Testis (tissue), 2 donors: ENCODE measurements at regions not wholly inside any gene's neighbourhood (a gene's known extent, or its start where the extent isn't known, plus 50 kb on each side); places are given as distances from the start of the nearest gene placed in this dataset.

Source experiments
- DNase-seq: peaks from one replicate; pipeline ENCODE4 v3.0.0-alpha.2; 2019
- H3K27ac ChIP-seq, 2 donors: fragments of 200-600 bp; sonication (generic); one replicate each; pipeline ENCODE4 v1.5.1; 2019
- H3K27me3 ChIP-seq: fragments of 200-600 bp; sonication (generic); one replicate; pipeline ENCODE4 v1.5.1; 2019
- H3K36me3 ChIP-seq: fragments of 200-600 bp; sonication (generic); one replicate; pipeline ENCODE4 v1.5.1; 2017; ENCODE audit warnings: low read depth; ENCODE audit errors: missing control alignments
- H3K4me1 ChIP-seq: fragments of 200-600 bp; sonication (generic); one replicate; pipeline ENCODE4 v1.5.1; 2019
- H3K4me3 ChIP-seq, 2 donors: fragments of 200-600 bp; sonication (generic); one replicate each; pipeline ENCODE4 v1.5.1; 2017 to 2019
- H3K9me3 ChIP-seq: fragments of 200-600 bp; sonication (generic); one replicate; pipeline ENCODE4 v1.5.1; 2017
- CTCF ChIP-seq, 3 experiments: fragments of 450-650 bp in 2 of 3; fragments of 200-600 bp in 1 of 3; sonication (generic) in 1 of 3; IDR thresholded peaks; one replicate each; pipeline ENCODE4 v1.5.1; 2016 to 2019; ENCODE audit warnings: antibody characterized with exemption in 3 of 3, mild to moderate bottlenecking in 2 of 3, moderate library complexity in 1 of 3
- POLR2A ChIP-seq: fragments of 450-650 bp; IDR thresholded peaks from one replicate; pipeline ENCODE4 v1.6.1; 2017; ENCODE audit warnings: antibody characterized with exemption, mild to moderate bottlenecking, moderate library complexity
- WGBS, 2 donors: methylation state at CpG; one replicate each; pipeline ENCODE4 v1.1.5; 2018; 5-methylcytosine and 5-hydroxymethylcytosine counted together
- intact Hi-C: fragments of 100-400 bp; cut with DNase I; formaldehyde crosslinking; loops from one replicate; pipeline ENCODE4 v1.15.1; 2023; ENCODE audit warnings: low total_unique reads

GRCh38 chr4:4717692-4718091 lies 141.8 kb upstream of the MSX1 start:
- Histone ChIP-seq H3K36me3 (no peaks in the 10 kb centered on the region), H3K27ac (no peak overlapping the region), H3K27me3 (no peaks in the 10 kb centered on the region), H3K4me1 (no peaks in the 10 kb centered on the region), H3K4me3 (no peak overlapping the region), H3K9me3 (no peaks in the 10 kb centered on the region)
- DNase-seq = no peak
- 89 to 90% methylated on average over 6 of the region's 6 CpGs for WGBS, 2 donors
- intact Hi-C loops = no loop called here
- TF ChIP-seq POLR2A (no peak), CTCF (IDR thresholded peaks at IDR 0.05) (no peak)

- intact Hi-C loops = no loop called here
- TF ChIP-seq CTCF (IDR thresholded peaks at IDR 0.05) = no peak
- TF ChIP-seq POLR2A = no peak
- DNase-seq = no peak
- no peaks in the 10 kb centered on the region for H3K27me3 ChIP-seq
- 96 to 100% methylated on average over 2 of the region's 2 CpGs for WGBS, 2 donors
- no peaks in the 10 kb centered on the region for H3K36me3 ChIP-seq
- H3K4me1 ChIP-seq = no peaks in the 10 kb centered on the region
- H3K9me3 ChIP-seq = no peaks in the 10 kb centered on the region
- no peak overlapping the region for H3K4me3 ChIP-seq
- H3K27ac ChIP-seq = no peak overlapping the region
These were observed 145.1 kb upstream of the MSX1 start for GRCh38 chr4:4714331-4714730.

- Histone ChIP-seq H3K4me1 (no peaks in the 10 kb centered on the region), H3K36me3 (no peaks in the 10 kb centered on the region), H3K27me3 (no peaks in the 10 kb centered on the region), H3K9me3 (no peaks in the 10 kb centered on the region), H3K27ac (no peak overlapping the region), H3K4me3 (peak overlapping the region in 1 of 2 donors; percentile 2)
- DNase-seq = no peak
- TF ChIP-seq POLR2A (no peak), CTCF (IDR thresholded peaks at IDR 0.05) (no peak)
- intact Hi-C loops = no loop called here
- WGBS, 2 donors = 93 to 96% methylated on average over 3 of the region's 3 CpGs
These were observed 146.5 kb upstream of the MSX1 start for GRCh38 chr4:4712800-4713528.

- WGBS, 2 donors = 95% methylated on average over 3 of the region's 3 CpGs
- intact Hi-C loops = no loop called here
- H3K4me1 ChIP-seq = no peaks in the 10 kb centered on the region
These were observed 147.6 kb upstream of the MSX1 start for GRCh38 chr4:4711902-4712301.

GRCh38 chr4:4709736-4710135 lies 149.7 kb upstream of the MSX1 start:
- Histone ChIP-seq H3K4me3 (no peak overlapping the region), H3K27me3 (no peaks in the 10 kb centered on the region), H3K9me3 (no peaks in the 10 kb centered on the region), H3K27ac (no peak overlapping the region), H3K36me3 (no peaks in the 10 kb centered on the region), H3K4me1 (no peaks in the 10 kb centered on the region)
- WGBS, 2 donors = 77 to 80% methylated on average over 5 of the region's 5 CpGs
- TF ChIP-seq CTCF (IDR thresholded peaks at IDR 0.05) (no peak), POLR2A (no peak)
- intact Hi-C loops = no loop called here
- no peak for DNase-seq

More at GRCh38 chr4:4711902-4712301, 147.6 kb upstream of the MSX1 start:
- no peak for DNase-seq
- Histone ChIP-seq H3K36me3 (no peaks in the 10 kb centered on the region), H3K9me3 (no peaks in the 10 kb centered on the region), H3K27ac (no peak overlapping the region), H3K27me3 (no peaks in the 10 kb centered on the region), H3K4me3 (no peak overlapping the region)
- TF ChIP-seq POLR2A = no peak
